Retinal pigment epithelial cell (primary cell): ENCODE measurements at regions not wholly inside any gene's neighbourhood (a gene's known extent, or its start where the extent isn't known, plus 50 kb on each side); places are given as distances from the start of the nearest gene placed in this dataset.

Experiments
- DNase-seq: peaks from one replicate; pipeline ENCODE4 v3.0.0-alpha.2; 2010; ENCODE audit warnings: low read depth
- H3K4me3 ChIP-seq: 2 replicates; pipeline ENCODE4 v1.5.1; 2011; ENCODE audit warnings: mild to moderate bottlenecking, low read length, control low read depth, moderate library complexity
- CTCF ChIP-seq: conservative IDR thresholded peaks from 2 replicates; pipeline ENCODE4 v1.5.1; 2011; ENCODE audit warnings: low read depth, low read length, control low read depth, inconsistent platforms

GRCh38 chr22:49600891-49601431 lies 226.7 kb downstream of the BRD1 start:
- H3K4me3 ChIP-seq = no peak overlapping the region
- no peak for TF ChIP-seq CTCF

GRCh38 chr22:49600468-49600867 lies 227.2 kb downstream of the BRD1 start:
- no peak for TF ChIP-seq CTCF
- H3K4me3 ChIP-seq = no peak overlapping the region
- DNase-seq = no peak

More at GRCh38 chr22:49600891-49601431, 226.7 kb downstream of the BRD1 start:
- DNase-seq = no peak

DNA sequence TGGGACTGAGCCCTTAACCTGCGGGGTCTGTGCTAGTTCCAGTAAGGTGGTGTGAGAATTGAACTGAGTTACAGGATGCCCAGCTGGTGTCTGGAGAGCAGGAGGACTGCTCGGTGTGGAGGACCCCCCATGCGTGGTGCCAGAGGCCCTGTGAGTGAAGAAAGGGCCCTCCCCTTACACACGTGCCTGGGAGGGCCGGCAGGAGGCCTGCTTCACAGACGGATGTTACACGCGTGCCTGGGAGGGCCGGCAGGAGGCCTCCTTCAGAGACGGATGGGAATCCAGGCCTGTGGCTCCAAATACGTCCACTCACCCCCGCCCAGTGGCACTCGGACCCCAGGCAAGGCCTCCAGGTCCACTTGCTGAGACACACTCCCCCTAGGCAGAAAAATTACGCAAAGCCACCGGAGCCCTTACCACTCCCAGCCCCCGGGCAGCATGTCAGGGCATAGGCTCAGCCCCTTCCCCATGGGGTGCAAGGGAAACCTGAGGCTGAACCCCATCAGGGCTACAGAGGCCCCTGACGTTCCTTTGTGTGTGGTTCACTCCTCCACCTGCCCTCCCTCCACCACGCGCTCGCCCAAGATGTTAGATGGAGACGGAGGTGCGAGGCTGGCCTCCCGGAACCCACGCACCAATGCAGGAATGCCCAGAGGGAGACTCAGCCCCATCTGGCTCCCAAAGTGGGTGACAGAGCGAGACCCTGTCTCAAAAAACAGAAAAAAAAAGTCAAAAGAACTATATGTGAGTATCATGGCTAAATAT lies 227.8 kb downstream of the BRD1 start:
- no peak for TF ChIP-seq CTCF
- H3K4me3 ChIP-seq = no peak overlapping the region
- no peak for DNase-seq

DNA sequence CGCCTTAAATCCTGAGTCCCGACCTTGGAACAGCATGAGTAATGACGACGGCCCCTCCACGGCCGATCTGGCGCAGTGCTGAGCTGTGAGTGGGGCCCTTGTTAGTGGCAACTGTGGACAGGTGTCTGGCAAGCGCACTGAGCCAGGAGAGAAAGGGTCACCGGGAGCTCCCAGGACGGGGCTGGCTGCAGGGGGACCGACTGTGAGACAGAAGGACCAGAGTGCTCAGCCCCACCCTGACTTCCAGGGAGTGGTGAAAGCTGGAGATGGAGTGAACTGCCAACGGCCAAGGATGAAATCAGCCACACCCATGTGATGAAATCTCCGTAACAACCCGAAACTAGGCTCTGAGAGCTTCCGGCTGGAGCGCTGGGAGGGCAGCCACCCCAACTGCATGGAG lies 228.6 kb downstream of the BRD1 start:
- no peak for DNase-seq
- TF ChIP-seq CTCF = no peak
- H3K4me3 ChIP-seq = no peak overlapping the region

GRCh38 chr22:49598338-49598737 lies 229.3 kb downstream of the BRD1 start:
- DNase-seq = no peak
- H3K4me3 ChIP-seq = no peak overlapping the region
- no peak for TF ChIP-seq CTCF

DNA sequence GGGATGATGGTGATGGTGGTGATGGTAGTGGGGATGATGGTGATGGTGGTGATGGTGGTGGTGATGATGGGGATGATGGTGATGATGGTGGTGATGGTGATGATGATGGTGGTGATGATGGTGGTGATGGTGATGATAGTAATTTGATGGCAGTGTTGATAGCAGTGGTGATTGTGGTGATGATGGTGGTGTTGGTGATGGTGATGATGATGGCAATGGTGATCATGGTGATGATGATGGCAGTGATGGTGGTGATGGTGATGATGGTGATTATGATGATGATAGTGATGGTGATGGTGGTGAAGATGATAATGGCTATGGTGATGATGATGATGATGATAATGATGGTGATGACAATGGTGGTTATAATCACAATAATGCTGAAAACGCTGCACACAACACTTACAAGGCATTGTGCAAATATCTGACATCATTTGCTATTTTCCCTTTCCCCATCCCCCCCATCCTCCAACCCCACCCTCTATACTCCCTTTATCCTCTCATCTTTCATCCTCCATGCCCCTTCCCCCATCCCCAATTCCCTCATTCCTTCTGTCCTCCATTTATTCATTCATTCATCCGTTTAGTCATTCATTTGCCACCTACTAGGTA lies 230.1 kb downstream of the BRD1 start:
- no peak overlapping the region for H3K4me3 ChIP-seq
- DNase-seq = no peak
- no peak for TF ChIP-seq CTCF
